NCI-H524 treated with DMSO at 0.1 percent for 48 hours (cell line): ENCODE measurements at regions not wholly inside any gene's neighbourhood (a gene's known extent, or its start where the extent isn't known, plus 50 kb on each side); places are given as distances from the start of the nearest gene placed in this dataset.

Experiments used
- DNase-seq: peaks from one replicate; lab custom pipeline; 2025; lab: John Stamatoyannopoulos, UW

DNA sequence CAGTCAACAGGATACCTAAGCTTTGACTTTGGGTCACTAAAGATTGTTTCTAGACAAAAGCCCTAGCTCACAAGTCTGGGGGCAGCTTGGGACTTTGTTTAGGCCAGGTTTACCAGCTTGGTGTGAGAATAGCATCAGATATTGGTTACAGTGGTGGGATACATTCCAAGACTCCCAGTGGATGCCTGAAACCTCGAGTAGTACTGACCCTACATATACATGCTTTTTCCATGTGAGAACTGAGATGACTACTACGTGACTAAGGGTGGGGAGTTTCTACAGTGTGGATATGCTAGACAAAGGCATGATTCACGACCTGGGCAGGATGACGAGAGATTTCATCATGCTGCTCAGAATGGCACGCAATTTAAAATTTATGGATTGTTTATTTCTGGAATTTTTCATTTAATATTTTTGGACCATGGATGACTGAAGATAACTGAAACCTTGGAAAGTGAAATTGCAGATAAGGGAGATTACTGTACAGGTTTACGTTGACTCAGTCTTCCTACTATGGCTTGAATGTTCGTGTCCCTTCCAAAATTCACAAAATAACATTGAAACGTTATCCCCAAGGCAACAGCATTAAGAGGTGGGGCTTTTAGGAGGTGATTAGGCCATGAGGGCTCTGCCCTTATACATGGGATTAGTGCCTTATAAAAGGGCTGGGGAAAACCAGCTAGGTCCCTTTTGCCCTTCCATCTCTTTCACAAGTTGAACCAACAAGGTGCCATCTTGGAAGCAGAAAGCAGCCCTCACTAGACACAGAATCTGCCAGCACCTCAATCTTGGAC, 50.2 kb upstream of the CTAGE1 start:
- no peak for DNase-seq

DNA sequence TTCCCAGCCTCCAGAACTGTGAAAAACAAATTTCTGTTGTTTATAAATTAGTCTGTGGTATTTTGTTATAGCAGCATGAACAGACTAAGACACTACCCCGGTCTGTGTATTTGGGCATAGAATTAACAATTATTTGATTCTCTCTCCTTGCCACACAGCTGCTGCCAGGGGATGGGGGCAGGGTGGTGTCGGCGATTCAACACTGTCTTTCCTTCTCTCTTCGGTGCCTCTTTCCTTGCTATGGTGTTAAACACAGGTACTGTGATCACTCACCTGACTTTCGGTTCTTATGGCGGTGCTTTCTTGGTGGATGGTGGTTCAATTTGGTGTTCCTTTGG, 50.8 kb upstream of the CTAGE1 start:
- no peak for DNase-seq

DNA sequence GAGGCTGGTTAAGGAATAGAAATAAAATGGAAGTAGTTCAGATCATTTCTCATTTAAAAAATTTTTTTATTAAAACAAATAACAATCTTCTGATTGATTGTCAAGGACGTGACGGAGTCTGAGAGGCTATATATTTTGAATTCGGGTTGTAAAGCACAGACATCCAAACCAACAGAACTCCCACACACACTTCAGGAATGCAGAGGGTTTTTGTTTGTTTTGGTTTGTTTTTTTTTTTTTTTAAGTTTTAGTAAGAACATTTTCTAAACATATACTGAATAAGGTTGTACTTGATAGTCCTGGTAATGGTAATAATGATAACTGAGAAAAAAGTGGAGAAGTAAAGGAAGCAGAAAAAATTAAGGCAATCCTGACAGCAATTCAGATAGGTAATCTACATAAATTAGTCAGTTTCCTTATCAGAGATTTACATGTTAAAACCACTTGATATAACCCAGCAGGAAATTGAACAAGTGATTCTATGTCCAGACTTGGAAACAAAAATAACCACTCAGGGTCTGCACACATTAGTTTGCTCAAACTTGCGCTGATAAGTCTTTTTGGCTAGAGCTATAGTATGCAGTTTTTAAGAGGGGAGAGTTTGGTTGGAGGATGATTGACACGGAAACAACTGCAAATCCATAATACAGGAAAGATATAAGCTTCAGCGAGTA, 51.5 kb upstream of the CTAGE1 start:
- DNase-seq, result no peak

DNA sequence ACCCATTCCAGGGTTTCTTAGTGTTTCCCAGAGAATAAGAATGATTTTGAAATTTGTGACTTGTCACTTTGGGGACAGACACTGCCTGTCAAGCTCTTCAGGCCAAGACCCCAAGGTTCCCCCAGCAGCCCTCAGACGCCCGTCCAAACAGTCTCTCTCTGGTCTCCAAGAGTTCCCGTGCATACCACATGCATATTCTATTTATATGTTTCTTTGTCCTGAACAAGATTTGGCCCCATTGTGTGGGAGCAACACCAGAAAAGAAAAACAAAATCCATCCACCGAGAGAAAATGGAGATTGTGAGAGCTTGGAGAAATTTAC, 52.2 kb upstream of the CTAGE1 start:
- no peak for DNase-seq

DNA sequence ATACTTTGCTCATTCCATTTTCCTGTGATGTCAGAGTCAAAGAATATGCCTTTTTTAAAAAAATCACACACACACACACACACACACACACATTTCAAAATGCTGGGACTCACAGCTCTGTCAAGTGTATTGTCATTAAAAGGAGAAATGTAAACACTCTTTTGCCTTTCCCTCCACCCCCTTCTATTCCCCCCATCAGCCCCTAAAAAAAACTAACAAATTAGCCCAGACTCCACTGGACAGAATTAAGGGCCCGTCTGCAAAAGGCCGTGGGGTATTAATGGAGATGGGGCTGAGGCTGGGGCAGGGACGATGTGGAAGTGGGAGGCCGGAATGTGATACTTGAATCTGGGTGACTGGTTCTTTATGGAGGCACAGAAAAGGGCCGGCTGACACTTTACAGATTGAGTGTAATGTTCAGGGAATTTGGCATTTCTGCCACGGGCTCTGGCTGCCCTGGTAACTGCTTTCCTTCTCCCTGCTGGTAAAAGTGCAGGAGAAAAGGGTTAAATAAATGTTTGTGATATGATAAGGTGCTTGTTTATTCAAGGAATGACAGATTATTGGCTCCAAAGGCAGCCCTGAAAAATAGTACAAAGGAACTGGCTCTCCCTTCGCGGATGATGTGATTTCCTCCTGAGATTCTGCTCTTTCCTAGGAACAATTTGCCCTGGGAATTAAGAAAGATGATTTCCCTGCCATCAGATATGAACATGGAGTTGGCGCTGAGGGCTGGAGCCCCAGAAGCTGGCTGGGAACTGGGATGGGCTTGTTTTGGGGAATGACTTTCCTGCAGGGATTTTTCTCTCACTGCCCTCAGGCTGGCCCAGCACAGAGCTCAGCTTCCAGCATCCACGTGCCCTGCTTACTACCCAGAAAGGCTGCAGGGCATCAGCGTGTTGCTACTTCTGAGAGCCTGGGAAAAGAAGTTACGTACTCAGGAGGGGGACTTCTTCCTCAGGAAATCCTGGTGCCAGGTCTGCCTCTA, 52.8 kb upstream of the CTAGE1 start:
- no peak for DNase-seq

DNA sequence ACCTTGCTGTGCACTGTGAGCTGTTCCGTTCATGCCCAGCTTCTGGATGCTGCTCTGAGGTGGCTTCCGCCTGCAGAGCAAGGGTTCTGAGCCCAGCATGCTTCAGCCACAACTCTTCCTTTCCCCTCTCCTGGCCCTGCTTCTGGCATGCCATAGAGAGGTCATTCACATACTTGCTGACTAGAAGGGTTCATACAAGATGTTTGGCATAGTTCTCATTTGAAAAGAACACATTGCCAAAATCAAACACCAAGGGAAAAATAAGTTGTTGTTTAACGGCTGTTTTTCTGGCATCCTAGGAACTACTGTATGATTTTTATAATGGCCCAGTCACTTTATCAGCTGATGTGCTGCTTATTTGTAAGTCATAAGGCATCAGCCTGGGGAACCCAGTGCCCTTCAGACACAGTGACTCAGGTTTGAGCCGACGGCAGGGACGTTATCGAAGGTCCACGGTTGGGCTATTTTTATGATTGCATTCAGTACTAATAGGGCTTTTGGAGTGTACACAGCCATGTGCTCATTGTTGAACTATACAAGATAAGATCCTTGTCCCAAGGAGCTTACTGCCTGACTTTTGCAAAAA, 53.9 kb upstream of the CTAGE1 start:
- no peak for DNase-seq

DNA sequence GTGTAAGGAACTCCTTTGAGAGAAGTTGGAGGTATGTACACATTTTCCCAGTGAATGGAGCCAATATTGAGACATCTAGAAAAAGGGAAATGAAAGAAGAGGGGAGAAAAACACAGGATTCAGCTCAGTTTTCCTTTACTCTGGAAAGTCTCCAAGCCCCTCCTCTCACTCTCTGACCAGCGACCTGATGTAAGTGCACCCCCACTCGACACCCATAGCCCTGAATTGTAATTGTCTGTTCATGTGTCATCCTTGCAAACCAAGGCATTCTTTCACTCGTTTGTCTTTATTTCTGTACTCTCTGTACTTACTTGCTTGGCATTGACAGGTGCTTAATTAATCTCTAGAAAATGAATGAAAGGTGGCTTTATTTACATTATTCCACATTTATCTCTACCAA, 55.7 kb upstream of the CTAGE1 start:
- no peak for DNase-seq

DNA sequence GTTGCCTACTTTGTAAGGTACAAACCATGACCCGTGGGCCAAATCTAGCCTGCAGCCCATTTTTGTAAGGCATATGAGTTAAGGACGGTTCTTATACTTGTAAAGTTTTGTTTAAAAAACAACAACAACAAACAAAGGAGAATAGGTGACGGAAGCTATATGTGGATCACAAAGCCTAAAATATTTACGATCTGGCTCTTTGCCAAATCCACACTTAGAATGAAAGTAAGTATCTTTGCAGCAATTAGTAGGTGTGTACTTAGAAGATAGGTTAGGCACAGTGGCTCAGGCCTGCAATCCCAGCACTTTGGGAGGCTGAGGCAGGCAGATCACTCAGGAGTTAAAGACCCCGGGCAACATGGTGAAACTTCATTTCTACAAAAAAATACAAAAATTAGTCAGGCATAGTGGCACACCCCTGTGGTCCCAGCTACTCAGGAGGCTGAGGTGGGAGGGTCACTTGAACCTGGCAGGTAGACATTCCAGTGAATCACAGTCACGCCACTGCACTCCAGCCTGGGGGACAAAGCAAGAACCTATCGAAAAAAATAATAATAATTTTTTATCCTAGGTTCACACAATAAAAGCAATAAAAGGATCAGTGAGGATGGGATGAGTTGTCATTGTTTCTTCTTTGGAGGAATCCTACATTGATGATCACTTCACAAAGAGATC, 57.8 kb upstream of the CTAGE1 start:
- no peak for DNase-seq

DNA sequence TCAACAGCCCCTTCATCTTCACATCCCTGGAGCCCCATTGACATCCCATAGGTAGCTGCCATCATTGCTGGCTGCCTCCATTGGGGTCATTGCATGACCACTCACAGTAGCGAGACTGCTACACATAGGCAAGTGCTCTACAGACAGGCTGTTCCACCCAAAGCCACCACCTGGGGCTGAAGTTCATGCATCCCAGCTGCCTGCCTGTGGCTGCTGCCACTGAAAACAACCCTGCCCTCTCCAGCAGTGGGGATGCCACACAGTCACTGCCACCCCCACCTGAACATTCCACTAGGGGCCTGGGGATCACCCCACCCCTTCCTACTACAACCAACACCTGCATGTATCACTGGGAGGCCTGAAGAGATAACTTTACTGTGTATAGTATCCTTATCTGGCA, 59.5 kb upstream of the CTAGE1 start:
- DNase-seq, result no peak

DNA sequence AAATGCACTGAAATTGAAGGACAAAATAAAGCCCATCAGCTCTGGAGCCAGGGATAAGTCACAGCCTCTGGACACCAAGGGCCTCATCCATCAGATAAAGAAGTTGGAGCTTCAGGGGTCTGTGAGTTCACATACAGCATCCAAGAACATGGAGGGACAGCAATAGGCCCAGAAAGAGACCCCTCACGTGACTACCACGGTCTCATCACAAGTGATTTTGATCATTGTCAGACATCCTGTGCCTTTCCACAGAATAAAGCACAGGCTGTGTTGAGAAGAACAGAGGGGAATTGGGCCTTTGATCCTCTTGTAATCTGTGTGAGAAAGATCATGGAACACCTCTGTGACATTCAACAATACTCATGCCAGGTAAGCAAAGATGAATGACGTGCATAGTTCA, 65.2 kb upstream of the CTAGE1 start:
- DNase-seq, result no peak

DNA sequence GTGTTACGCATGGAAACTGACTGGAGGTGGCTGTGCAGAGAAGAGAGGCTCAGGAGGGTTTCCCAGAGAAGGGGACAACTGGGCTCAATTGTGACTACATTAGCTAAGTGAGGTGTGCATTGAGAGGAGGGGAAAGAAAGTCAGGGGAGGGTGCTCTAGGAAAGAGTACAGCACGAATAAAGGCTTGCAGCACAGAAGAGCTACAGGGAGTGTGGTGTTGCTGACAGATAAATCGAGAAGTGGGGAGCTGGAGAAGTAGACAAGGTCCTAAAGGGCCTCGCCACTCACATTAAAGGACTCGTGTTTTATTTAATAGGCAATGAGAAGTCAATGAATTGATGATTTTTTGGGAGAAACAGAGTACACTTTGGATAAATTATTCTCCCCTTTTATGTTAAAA, 65.7 kb upstream of the CTAGE1 start:
- no peak for DNase-seq

DNA sequence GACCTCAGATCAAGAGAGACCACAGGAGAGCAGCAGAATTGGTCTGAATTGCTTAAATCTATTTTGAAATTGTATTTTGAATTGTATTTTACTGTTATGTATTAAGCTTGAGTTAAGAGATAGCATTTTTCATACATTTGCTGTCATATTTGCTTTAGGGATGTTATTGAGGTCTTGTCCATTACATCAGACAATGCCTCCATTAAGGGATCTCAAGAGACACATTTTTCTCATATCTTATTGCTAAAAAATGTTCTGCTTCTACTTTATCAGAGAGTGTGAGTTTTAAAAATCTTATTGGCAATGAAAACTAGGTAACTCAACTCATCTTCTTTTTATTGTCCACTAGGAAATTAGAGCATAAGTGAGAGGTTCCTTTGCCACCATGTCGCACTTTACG, 66.8 kb upstream of the CTAGE1 start:
- DNase-seq, result no peak

DNA sequence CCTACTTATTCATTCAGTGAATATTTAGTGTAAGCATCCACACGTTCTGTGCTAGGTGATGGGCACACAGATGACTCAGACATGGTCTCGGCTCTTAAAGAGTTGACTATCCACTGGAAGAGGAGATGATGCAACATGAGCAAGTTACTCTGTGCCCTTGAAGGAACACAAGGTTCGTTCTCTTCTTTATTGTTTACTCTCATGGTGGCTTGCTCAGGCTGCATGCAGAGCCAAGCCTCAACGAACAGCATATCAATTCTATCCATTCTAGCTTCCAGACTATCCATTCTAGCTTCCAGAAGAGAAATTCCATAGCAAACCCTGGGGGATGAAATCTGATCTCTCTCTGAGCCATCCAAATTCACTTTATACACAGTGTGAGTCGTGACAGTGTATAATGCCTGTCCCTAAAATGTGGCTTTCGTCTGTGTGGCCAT, 68.1 kb upstream of the CTAGE1 start:
- no peak for DNase-seq

DNA sequence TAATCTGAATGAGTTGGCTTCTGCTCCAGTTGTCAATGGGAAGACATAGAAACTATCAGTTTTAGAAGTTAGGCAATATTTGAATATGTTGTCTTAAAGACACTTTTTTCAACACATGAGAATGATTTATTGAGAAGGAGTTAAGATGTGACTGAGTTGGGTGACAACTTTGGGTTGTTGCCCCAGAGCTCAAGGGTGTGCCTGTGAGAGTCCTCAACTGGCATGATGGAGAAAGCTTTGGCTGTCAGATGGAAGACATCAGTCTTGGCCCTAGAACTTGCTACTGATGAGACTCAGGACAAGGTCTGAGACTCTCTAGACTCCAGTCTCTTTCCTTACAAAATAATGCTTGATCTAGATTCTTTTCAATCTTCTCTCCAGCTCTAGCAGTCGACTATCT, 69.0 kb upstream of the CTAGE1 start:
- DNase-seq, result no peak

DNA sequence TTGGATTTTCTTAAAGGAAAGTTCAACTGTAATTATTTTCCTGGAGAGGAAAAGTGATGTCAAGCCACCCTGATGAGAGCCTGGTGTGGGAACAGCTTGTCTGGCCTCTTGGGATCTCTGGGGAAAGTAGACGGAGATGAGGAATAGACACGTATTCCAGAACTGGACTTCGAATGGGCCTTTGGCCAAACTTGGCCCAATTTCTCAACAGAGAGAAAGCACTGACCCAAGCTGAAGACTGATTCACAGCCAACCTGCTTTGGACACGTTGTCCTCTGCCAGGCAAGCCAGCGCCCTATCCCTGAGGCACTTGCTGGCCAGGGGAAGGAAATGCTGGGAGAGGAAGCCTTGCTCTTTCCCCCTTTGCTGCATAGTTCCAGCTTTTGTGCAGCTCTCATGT, 70.8 kb upstream of the CTAGE1 start:
- no peak for DNase-seq

DNA sequence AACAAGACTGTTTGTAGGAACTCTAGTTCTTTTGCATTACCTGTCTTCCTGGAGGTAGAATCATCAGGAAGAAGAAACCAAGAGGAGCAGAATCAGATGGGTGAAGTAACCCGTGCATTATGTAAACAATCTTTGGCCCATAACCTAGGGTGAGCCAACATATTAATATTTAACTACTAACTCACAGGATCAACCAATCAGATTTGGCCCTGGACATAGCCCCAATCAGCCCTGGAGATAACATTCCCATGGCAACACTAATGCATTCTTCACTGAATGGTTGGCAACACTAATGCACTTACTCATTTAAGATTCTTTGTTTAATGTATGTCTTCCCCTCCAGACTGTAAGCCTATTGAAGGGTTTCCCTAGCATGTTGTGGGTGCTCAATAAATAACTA, 72.0 kb upstream of the CTAGE1 start:
- DNase-seq, result no peak

DNA sequence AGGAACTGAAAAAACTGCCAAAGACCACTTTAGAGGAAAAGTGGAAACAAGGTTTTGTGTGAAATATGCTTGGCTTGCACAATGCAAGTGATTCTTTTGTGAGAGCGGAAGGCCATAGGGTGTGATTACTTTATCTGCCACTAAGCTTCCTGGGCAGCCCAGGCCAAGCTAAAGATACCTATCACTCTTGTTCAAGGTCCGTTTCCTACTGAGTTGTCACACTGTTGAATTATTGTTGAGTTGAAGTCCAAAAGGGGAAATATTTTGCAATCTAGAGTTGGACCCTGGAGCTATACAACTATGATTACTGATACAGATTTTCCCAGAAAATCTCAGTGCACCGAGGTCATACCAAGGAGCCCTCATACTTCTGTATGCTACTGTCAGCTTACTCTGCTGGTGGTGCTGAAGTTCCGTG, 72.7 kb upstream of the CTAGE1 start:
- DNase-seq, result no peak

DNA sequence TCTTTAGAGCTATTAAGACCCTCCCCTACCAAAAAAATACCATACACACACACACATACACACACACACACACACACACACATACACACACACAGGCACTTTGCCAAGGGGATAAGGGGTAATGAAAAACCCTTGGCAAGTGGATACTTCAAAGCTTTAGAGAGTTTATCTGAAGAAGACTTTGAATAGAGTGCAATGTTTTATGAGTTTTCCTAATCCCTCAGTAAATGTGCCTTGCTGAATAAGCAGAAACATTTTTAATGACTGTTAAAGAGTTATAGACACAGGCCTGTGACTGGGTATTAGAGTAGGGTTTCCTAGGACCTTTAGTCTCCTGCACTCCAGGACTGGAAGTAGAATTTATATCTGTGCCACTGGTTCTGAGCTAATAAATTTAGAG, 75.5 kb upstream of the CTAGE1 start:
- no peak for DNase-seq

DNA sequence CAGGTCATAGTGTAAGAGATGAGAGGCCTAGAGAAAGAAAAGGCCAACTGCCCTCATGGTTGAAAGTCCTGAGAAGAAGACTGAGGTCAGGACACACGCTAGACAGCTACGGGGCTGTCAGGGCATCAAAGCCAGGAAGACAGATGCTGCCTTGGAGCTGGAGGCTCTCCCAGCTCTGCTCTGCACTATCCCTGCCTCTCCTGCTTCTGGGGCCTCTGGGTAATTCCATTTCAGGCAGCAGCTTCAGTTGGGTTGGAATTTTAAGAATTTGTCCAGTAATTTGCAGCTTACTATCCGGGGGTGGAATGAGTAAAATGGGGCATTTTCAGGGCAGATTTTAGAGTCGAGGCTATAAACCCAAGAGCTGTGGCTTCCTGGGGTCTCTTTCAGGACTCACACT, 76.2 kb upstream of the CTAGE1 start:
- no peak for DNase-seq

DNA sequence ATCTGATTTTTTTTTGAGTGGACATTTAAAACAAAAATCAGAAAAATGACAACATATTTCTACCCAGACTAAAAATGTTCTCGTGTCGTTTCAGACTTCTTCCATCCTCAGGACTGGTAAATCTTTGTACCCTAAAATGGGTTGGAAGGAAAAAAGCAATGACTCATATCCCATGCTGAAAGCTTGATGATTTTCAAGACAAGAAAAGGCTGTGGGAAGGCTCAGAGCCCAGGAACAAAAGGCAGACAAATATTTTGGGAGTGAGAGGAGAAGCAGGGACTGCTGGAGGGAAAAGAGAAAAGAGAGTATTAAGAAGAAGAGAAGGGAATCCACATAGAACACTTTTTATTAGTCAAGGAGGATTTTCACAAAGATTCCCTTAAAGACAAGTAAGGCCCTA, 77.1 kb upstream of the CTAGE1 start:
- DNase-seq, result no peak

DNA sequence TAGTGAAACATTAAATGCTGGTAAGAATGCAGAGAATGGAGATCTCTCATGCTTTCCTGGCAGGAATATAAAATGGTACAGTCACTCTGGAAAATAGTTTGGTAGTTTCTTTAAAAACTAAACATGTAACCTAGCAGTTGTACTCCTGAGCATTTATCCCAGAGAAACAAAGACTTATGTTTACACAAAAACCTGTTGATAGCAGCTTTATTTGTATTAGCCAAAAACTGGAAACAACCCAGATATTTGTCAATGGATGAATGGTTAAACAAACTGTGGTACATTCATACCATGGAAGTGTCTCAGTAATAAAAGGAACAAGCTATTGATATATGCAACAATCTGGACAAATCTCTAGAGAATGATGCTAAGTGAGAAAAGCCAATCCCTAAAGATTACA, 81.7 kb upstream of the CTAGE1 start:
- DNase-seq, result no peak

DNA sequence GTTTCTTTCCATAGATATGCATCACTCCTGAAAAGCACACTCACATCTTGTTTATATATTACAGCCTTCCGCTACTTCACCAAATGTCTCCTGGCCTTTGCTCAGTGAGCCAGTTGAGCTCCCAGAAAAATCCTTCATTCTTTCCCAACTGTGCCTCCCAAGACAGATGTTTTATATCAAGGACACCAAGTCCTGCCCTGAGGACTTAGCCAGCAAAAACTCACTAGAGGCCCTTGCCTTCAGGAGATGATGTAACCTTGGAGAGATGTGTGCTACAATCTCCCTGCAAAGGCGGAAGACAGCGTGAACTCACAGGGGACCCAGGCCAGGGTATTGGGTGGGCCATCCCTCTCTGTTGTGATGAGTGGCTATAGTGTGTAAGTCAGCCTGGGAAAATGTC, 86.1 kb upstream of the CTAGE1 start:
- DNase-seq, result no peak
